ENCODE measurements at regions not wholly inside any gene's neighbourhood (a gene's known extent, or its start where the extent isn't known, plus 50 kb on each side); places are given as distances from the start of the nearest gene placed in this dataset.
A peak's percentile ranks its signal among the peaks of the same experiment; 100 is the strongest.

DNA sequence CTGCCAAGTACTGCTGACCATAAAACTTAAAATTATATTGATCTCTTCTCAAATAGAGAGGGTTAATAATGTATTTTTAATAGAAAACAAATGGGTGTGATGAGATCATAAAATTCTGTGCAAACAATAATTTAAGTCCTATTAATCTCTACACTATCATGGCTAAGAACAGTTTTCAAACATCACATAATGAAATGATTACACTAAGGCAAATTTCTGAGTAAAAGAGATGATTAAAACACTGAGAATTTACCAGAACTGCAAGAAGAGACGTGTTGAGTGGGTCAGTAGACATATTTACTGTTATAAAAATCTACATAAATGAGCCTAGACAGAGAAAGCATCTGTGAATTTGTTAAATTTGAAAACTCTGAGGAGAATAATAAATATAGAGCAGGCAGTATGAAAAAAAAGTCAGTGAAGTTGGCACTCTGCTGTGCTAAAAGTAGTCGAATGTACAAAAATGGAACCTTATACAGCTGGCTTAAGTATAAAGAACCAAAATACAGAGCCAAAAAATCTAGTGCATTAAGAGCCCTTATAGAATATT, 302.6 kb upstream of the MANEA start:
- TF ChIP-seq, protein P1, sequence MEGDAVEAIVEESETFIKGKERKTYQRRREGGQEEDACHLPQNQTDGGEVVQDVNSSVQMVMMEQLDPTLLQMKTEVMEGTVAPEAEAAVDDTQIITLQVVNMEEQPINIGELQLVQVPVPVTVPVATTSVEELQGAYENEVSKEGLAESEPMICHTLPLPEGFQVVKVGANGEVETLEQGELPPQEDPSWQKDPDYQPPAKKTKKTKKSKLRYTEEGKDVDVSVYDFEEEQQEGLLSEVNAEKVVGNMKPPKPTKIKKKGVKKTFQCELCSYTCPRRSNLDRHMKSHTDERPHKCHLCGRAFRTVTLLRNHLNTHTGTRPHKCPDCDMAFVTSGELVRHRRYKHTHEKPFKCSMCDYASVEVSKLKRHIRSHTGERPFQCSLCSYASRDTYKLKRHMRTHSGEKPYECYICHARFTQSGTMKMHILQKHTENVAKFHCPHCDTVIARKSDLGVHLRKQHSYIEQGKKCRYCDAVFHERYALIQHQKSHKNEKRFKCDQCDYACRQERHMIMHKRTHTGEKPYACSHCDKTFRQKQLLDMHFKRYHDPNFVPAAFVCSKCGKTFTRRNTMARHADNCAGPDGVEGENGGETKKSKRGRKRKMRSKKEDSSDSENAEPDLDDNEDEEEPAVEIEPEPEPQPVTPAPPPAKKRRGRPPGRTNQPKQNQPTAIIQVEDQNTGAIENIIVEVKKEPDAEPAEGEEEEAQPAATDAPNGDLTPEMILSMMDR (IDR thresholded peaks at IDR 0.05; ENCODE audit: insufficient read depth, low read length) = no peak
- no peak for DNase-seq (ENCODE audit: low read depth)
- no peak overlapping the region for H3K4me3 ChIP-seq (ENCODE audit: low read depth, low read length)

- TF ChIP-seq, protein P1 (IDR thresholded peaks at IDR 0.05; ENCODE audit: insufficient read depth, low read length) = no peak
- no peak overlapping the region for H3K4me3 ChIP-seq (ENCODE audit: low read depth, low read length)
- DNase-seq (ENCODE audit: low read depth) = no peak
Observed at GRCh38 chr6:95279616-95280015, 297.7 kb upstream of the MANEA start.

- DNase-seq (ENCODE audit: low read depth) = peak; percentile 2
- TF ChIP-seq, protein P1 (IDR thresholded peaks at IDR 0.05; ENCODE audit: insufficient read depth, low read length) = no peak
- H3K4me3 ChIP-seq (ENCODE audit: low read depth, low read length) = no peak overlapping the region
Observed at GRCh38 chr6:95280686-95281273, 296.6 kb upstream of the MANEA start.

- TF ChIP-seq, protein P1 (IDR thresholded peaks at IDR 0.05; ENCODE audit: insufficient read depth, low read length) = no peak
- DNase-seq (ENCODE audit: low read depth) = no peak
- H3K4me3 ChIP-seq (ENCODE audit: low read depth, low read length) = no peak overlapping the region
Observed at GRCh38 chr6:95285881-95286280, 291.5 kb upstream of the MANEA start.

DNA sequence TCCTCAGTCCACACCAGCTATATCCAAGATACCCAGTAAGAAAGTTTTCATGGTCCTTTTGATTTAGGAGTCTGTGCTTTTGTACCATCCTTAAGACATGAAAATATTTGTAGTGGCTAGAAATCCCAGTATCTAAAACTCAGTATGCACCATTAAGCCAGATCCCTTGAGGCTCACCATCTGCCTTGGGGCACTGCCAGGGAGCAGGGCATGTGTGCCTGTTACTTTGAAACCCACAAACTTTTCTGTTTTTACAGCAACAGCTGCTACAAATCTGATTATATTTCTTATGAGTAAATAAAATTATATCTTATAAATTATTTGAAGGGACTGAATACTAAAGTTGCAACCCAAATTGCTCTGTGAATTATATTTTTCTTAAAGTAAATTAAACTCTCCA, 290.5 kb upstream of the MANEA start:
- no peak overlapping the region for H3K4me3 ChIP-seq (ENCODE audit: low read depth, low read length)
- DNase-seq (ENCODE audit: low read depth) = no peak
- TF ChIP-seq, protein P1 (IDR thresholded peaks at IDR 0.05; ENCODE audit: insufficient read depth, low read length) = no peak

- DNase-seq (ENCODE audit: low read depth) = no peak
- TF ChIP-seq, protein P1 (IDR thresholded peaks at IDR 0.05; ENCODE audit: insufficient read depth, low read length) = no peak
- no peak overlapping the region for H3K4me3 ChIP-seq (ENCODE audit: low read depth, low read length)
Observed at GRCh38 chr6:95288251-95288650, 289.1 kb upstream of the MANEA start.

GRCh38 chr6:95292011-95292410, 285.3 kb upstream of the MANEA start:
- no peak overlapping the region for H3K4me3 ChIP-seq (ENCODE audit: low read depth, low read length)
- no peak for DNase-seq (ENCODE audit: low read depth)
- TF ChIP-seq, protein P1 (IDR thresholded peaks at IDR 0.05; ENCODE audit: insufficient read depth, low read length) = no peak

All from fibroblast of the aortic adventitia (primary cell).